ENCODE measurements at regions not wholly inside any gene's neighbourhood (a gene's known extent, or its start where the extent isn't known, plus 50 kb on each side); places are given as distances from the start of the nearest gene placed in this dataset.
A peak's percentile ranks its signal among the peaks of the same experiment; 100 is the strongest.

DNA sequence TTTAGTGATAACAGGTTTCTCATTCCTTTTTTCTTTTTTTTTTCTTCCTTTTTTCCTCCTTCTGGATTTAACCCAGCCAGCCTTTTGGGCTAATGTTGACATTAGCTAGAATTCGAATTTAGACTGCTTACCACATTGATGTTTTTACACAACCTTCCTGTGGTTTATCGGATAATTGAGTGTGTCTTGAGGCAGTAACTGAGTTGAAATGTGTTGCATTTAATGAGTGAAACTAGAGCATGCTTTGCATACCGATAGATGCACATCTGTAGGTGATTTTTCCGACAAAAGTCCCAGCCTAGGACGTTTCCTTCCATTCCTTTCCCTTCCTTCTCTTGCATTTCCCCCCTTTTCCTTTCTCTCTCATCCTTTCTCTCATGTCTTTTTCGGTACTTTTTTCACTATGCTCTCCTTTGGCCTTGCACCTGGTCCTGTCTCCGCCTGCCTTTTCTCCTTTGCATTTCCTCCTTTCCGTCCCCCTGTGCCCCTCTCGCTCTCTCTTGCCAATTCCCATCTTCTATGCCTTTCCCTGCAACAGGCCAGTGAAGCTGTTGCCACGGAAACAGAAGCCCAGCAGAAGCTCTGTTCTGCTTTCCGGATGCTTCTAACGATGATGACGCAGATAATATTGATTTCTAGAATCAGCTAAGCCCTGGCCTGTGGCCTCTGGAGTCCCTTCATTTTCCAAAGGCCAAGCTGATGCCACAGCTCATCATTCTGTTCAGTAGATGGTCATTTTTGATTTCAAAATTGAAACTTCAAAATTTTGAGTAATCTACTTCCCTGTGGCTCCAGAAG, 76.1 kb downstream of the SLC25A47 start:
- DNase-seq, result no peak

GRCh38 chr14:100400115-100400514, 77.0 kb downstream of the SLC25A47 start:
- DNase-seq, result no peak

- no peak for DNase-seq
Measured at GRCh38 chr14:100401031-100401692, 78.0 kb downstream of the SLC25A47 start.

DNA sequence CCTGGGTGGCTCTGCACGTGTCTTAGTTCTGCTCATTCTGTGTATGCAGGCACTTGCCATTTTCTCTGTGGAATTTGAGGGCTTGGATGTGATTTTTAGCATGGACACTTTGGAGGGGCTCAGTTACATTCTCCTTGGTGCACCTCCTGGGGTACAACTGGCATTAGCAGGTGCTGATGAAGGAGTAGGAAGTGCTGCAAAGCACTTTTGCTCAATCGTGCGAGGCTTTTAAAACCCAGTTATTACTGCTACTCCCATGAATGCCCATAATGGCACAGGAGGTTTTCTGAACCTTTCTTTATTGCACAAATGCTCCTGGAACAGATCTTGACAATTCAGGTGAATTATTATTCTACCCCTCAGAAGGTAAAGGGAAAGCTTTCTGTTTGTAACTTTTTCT, 78.7 kb downstream of the SLC25A47 start:
- no peak for DNase-seq

- no peak for DNase-seq
Measured at GRCh38 chr14:100402631-100403030, 79.5 kb downstream of the SLC25A47 start.

- peak; percentile 13 for DNase-seq
Measured at GRCh38 chr14:100403105-100403504, 80.0 kb downstream of the SLC25A47 start.

DNA sequence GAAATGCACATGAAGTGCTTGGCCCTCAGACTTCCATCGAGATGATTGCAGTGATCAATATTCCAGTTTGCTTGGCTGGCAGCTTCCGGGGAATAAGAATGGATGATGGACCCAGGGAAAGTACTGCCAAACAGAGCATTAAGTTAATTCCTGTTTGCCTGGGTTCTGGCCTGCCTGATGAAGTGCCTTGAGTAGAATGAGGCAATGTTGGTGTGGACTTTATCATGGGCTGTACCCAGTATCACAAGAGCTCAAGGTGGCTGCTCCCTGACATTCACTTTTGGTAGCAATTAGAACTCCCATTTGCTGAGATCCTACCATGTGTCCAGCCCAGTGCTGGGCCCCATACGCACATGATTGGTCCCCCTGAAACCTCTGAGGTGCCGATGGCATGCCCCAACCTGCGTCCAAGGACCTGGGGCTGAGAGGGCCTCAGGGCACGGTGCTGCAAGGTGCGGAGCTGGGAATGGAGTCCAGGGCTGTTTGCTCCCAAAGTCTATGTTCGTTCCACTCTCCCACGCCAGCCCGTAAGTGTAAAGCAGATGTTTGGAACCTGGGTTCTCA, 80.7 kb downstream of the SLC25A47 start:
- DNase-seq, result no peak

- peak; percentile 33 for DNase-seq
Measured at GRCh38 chr14:100404419-100404818, 81.3 kb downstream of the SLC25A47 start.

GRCh38 chr14:100405760-100406455, 82.8 kb downstream of the SLC25A47 start:
- no peak for DNase-seq

GRCh38 chr14:100406505-100407131, 83.5 kb downstream of the SLC25A47 start:
- DNase-seq, result peak; percentile 64

GRCh38 chr14:100407376-100408102, 84.4 kb downstream of the SLC25A47 start:
- peak; percentile 42 for DNase-seq

GRCh38 chr14:100408350-100409002, 85.3 kb downstream of the SLC25A47 start:
- DNase-seq, result no peak

- DNase-seq, result no peak
Measured at GRCh38 chr14:100409003-100409360, 85.8 kb downstream of the SLC25A47 start.

DNA sequence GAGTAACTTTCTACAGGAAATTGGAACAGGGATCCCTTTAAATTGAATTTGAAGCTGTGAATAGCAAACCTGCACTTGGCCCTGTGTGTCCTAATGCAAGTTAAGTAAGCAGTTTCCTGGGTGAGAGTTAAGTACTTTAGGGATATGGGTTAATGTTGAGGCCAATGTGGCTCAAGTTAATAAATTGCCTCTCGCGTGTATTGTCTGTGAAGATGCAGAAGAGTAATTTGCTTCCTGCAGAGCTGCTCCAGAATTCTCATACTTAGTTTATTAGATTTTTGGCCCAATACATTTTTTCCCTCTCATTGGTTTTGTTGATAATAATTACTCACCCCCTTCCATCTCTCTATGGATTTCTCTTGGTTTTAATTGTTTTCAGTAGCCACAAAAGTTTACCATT, 86.5 kb downstream of the SLC25A47 start:
- DNase-seq, result no peak

DNA sequence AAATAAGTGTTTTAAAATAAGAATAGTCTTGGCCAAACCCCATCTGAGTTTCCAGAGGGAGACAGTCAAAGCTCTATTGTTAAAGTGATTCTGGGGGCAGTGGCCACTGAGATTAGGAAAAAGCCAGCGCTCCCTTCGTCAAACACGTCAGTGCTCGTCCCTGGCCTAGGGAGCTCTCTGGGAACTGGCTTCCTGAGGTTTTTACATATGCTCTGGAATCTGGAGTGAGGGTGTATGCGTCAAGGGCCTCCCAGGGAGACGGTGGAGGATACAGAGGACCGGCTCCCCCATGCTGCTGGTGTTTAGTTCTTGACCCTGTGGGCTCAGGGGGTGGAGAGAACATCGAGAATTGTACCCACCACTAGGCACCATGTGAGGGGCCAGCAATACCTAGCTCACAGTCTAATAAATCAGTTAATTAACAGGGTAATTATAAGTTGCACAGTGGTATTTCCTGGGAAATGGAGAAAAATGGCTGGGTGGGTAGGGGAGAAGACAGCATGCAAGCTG, 87.0 kb downstream of the SLC25A47 start:
- DNase-seq, result peak; percentile 25

DNA sequence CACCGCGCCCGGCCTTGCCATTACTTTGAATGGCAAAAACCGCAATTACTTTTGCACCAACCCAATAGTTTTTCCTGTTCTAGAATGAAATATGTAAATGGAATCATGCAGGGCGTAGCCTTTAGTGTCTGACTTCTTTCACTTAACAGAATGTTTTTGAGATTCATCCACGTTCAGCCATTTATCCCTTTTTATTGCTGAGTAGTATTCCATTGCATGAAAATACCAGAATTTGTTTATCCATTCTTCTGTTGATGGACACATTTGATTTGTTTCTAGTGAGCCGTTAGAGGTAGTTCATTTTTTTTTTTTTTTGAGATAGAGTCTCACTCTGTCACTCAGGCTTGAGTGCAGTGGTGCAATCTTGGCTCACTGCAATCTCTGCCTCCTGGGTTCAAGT, 90.6 kb downstream of the SLC25A47 start:
- DNase-seq, result no peak

- DNase-seq, result no peak
Measured at GRCh38 chr14:100415226-100415625, 92.1 kb downstream of the SLC25A47 start.

DNA sequence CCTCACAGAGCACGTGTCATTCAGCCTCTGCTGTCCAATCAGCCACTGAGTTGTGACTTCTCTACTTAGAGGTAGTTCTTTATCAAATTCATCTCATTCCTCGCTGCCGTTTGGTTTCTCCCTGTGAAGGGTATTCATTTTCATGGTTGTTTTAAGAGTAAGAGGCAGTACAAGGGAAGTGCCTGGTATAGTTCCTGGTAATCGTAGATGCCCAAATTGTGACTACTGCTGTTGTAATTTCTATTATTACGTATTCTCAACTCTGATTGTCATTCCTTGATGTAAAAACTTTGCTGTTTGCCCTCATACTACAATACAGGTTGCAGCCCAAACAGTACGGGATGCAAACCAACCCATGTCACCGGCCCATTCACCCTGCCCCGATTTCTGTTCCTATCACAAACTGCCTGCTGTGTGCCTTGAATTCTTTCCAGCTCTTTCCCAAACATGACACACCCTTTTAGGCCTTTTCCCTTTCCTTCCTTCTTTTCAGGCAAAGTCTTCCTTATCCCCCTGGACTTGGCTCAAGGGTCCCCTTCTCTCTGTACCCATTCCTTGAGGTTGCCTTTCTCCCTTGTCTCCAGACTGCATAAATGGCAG, 93.0 kb downstream of the SLC25A47 start:
- no peak for DNase-seq

GRCh38 chr14:100416921-100417860, 94.1 kb downstream of the SLC25A47 start:
- DNase-seq, result peak; percentile 52

DNA sequence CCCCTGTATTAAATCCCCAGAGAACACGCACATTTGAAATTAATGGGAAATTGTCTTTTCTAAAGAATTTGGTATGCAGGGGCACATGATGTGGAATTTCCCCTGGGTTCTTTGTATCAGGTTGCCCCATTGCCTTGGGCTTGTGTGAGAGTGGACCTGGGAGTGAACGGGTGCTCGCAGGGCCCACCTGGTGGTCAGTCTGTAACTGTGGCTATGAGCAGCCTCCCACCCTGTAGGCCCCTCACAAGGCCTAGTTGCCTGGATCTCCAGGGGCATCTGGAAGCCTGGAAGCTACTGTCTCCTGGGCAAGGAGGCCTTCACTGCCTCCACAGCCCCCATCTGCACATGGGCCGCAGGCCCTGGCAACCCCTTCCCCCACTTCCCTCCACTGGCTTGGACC, 96.7 kb downstream of the SLC25A47 start:
- peak; percentile 36 for DNase-seq
